ENCODE measurements at regions not wholly inside any gene's neighbourhood (a gene's known extent, or its start where the extent isn't known, plus 50 kb on each side); places are given as distances from the start of the nearest gene placed in this dataset.

- Histone ChIP-seq H3K79me2 (ENCODE audit: control insufficient read depth in 1 of 2, insufficient read depth in 2 of 2, low read length in 2 of 2) (peaks cover 0 to 3% of the 10 kb centered on the region in 2 experiments; a peak in 1 of 4 replicates), H2BK12ac (ENCODE audit: low read depth, low read length) (no peak overlapping the region), H4K20me1 (replicated peaks in 1 of 2; ENCODE audit: control insufficient read depth in 1 of 2, insufficient read depth in 2 of 2, low read length in 2 of 2) (peaks cover 0 to 5% of the 10 kb centered on the region in 2 experiments), H2AFZ (ENCODE audit: low read length) (no peak overlapping the region), H3K23ac (ENCODE audit: insufficient read length) (no peak overlapping the region), H4K91ac (replicated peaks; ENCODE audit: insufficient read length, low read length) (no peak overlapping the region), H4K8ac (ENCODE audit: extremely low read depth, insufficient read depth, low read length) (no peak overlapping the region), H4K5ac (ENCODE audit: insufficient read length, low read depth, low read length) (no peak overlapping the region), H3K9me3 (ENCODE audit: insufficient read depth in 2 of 2, low read depth in 1 of 2, low read length in 1 of 2) (no peaks in the 10 kb centered on the region), H3K79me1 (ENCODE audit: low read depth, low read length) (no peaks in the 10 kb centered on the region), H3K27me3 (replicated peaks in 1 of 4; ENCODE audit: control insufficient read depth in 3 of 4, extremely low read depth in 1 of 4, insufficient read depth in 3 of 4, low read length in 3 of 4) (no peaks in the 10 kb centered on the region), H3K27ac (ENCODE audit: low read depth, low read length) (no peak overlapping the region), H2BK120ac (replicated peaks; ENCODE audit: low read depth, low read length) (no peak overlapping the region), H3K4me1 (replicated peaks in 1 of 4; ENCODE audit: control insufficient read depth in 3 of 4, insufficient read depth in 4 of 4, low read length in 3 of 4) (peaks cover 0 to 8% (median 1%) of the 10 kb centered on the region in 4 experiments; a peak in 2 of 7 replicates), H3K36me3 (ENCODE audit: control insufficient read depth in 2 of 4, insufficient read depth in 4 of 4, low read length in 3 of 4) (no peaks in the 10 kb centered on the region; a peak in 1 of 8 replicates), H3K4ac (replicated peaks; ENCODE audit: insufficient read length, low read depth, low read length) (no peak overlapping the region), H2BK15ac (ENCODE audit: low read length) (no peak overlapping the region), H3K14ac (ENCODE audit: insufficient read length) (no peak overlapping the region), H2BK5ac (ENCODE audit: low read depth, low read length) (no peak overlapping the region), H2AK5ac (ENCODE audit: low read depth, low read length) (no peak overlapping the region), H3K23me2 (ENCODE audit: low read depth, low read length) (peaks cover 6% of the 10 kb centered on the region), H3K9ac (replicated peaks in 1 of 4; ENCODE audit: extremely low read depth in 1 of 4, low read depth in 3 of 4, low read length in 3 of 4) (no peak overlapping the region), H3K4me2 (ENCODE audit: insufficient read depth in 1 of 2, low read depth in 2 of 2, low read length in 2 of 2) (no peak overlapping the region), H3K4me3 (ENCODE audit: extremely low read depth in 1 of 4, insufficient read depth in 2 of 4, low read depth in 3 of 4, low read length in 4 of 4) (no peak overlapping the region), H3K56ac (replicated peaks; ENCODE audit: insufficient read length, low read depth, low read length) (no peak overlapping the region), H2BK20ac (ENCODE audit: low read length) (no peak overlapping the region), H3K18ac (ENCODE audit: extremely low read depth, low read length) (no peak overlapping the region)
- WGBS, 2 experiments (ENCODE audit: extremely low coverage in 1 of 2, insufficient coverage in 1 of 2, insufficient read length in 1 of 2, insufficient replicate concordance in 2 of 2, low coverage in 1 of 2, low lambda C conversion rate in 2 of 2, missing lambda C conversion rate in 1 of 2), result 89% methylated on average over 8 of the region's 8 CpGs; no CpG with 5 or more reads in 1 of the 2 experiments
- DNase-seq (ENCODE audit: low read depth in 1 of 2, low spot score in 2 of 2) (no peak), FAIRE-seq (no peak)
- ChIA-PET CTCF (ENCODE audit: partially characterized antibody) (interaction anchor here (0.6 to 2.2 kb wide), 5 partner anchors 40 to 178 kb away, joined by 3 to 9 read pairs (median 4); no protein-coding TSS in a partner anchor), POLR2A (ENCODE audit: partially characterized antibody) (no interaction called here)
- TF ChIP-seq RFX5 (IDR thresholded peaks at IDR 0.05; ENCODE audit: borderline replicate concordance, low read depth, low read length) (no peak), MAFK (IDR thresholded peaks at IDR 0.05; ENCODE audit: low read depth, low read length) (no peak), SIX5 (IDR thresholded peaks at IDR 0.05; ENCODE audit: low read depth, low read length) (no peak), RXRA (IDR thresholded peaks at IDR 0.05; ENCODE audit: insufficient read depth, low read depth, low read length) (no peak), PHF8 (conservative IDR thresholded peaks at IDR 0.05; ENCODE audit: low read depth, low read length) (no peak), CBX5 (IDR thresholded peaks at IDR 0.05; ENCODE audit: low read depth, low read length) (no peak), TCF12 (IDR thresholded peaks at IDR 0.05; ENCODE audit: low read depth, low read length) (no peak), EZH2 (IDR thresholded peaks at IDR 0.05; ENCODE audit: low read depth, low read length, severe bottlenecking) (no peak), EGR1 (IDR thresholded peaks at IDR 0.05; ENCODE audit: borderline replicate concordance, low read depth, low read length) (no peak), SP2 (IDR thresholded peaks at IDR 0.05; ENCODE audit: low read length) (no peak), JUND (IDR thresholded peaks at IDR 0.05; ENCODE audit: low read length) (no peak), CEBPB (IDR thresholded peaks at IDR 0.05; ENCODE audit: low read depth, low read length) (no peak), POLR2AphosphoS5 (IDR thresholded peaks at IDR 0.05; ENCODE audit: low read depth, low read length) (no peak), SP4 (IDR thresholded peaks at IDR 0.05; ENCODE audit: low read length) (no peak), POLR2A (IDR thresholded peaks at IDR 0.05; ENCODE audit: control extremely low read depth in 1 of 2, low read depth in 2 of 2, low read length in 2 of 2) (no peak), KDM5A (IDR thresholded peaks at IDR 0.05; ENCODE audit: low read length) (no peak), JUN (IDR thresholded peaks at IDR 0.05; ENCODE audit: low read depth, low read length) (no peak), TBP (IDR thresholded peaks at IDR 0.05; ENCODE audit: low read depth, low read length) (no peak)
Observed at GRCh38 chr15:77696871-77697270, 64.2 kb upstream of the LINGO1 start.

Data from H1 (cell line).